HG02885 (cell line): ENCODE measurements at regions not wholly inside any gene's neighbourhood (a gene's known extent, or its start where the extent isn't known, plus 50 kb on each side); places are given as distances from the start of the nearest gene placed in this dataset.

Source experiments
- ATAC-seq: cut with Tn5 transposase; IDR thresholded peaks from one replicate; pipeline ENCODE4 v1.9.1; 2021; ENCODE audit warnings: mild to moderate bottlenecking; ENCODE audit not compliant: unreplicated experiment, poor library complexity

- no peak for ATAC-seq
Measured at GRCh38 chr12:124404162-124404784, 109.4 kb downstream of the RFLNA start.

GRCh38 chr12:124403273-124403672, 108.4 kb downstream of the RFLNA start:
- ATAC-seq = no peak

- no peak for ATAC-seq
Measured at GRCh38 chr12:124402248-124403066, 107.6 kb downstream of the RFLNA start.

- ATAC-seq = no peak
Measured at GRCh38 chr12:124401704-124402221, 106.9 kb downstream of the RFLNA start.

- no peak for ATAC-seq
Measured at GRCh38 chr12:124400124-124400523, 105.2 kb downstream of the RFLNA start.

- ATAC-seq = no peak
Measured at GRCh38 chr12:124399622-124400021, 104.7 kb downstream of the RFLNA start.

- no peak for ATAC-seq
Measured at GRCh38 chr12:124398578-124399227, 103.8 kb downstream of the RFLNA start.

- no peak for ATAC-seq
Measured at GRCh38 chr12:124397807-124398577, 103.1 kb downstream of the RFLNA start.

- ATAC-seq = no peak
Measured at GRCh38 chr12:124397399-124397679, 102.4 kb downstream of the RFLNA start.

- ATAC-seq = no peak
Measured at GRCh38 chr12:124396544-124397398, 101.9 kb downstream of the RFLNA start.

- no peak for ATAC-seq
Measured at GRCh38 chr12:124395986-124396385, 101.1 kb downstream of the RFLNA start.

GRCh38 chr12:124395284-124395752, 100.4 kb downstream of the RFLNA start:
- ATAC-seq = no peak

- no peak for ATAC-seq
Measured at GRCh38 chr12:124394462-124395128, 99.7 kb downstream of the RFLNA start.

- ATAC-seq = no peak
Measured at GRCh38 chr12:124393831-124394230, 98.9 kb downstream of the RFLNA start.

GRCh38 chr12:124393414-124393790, 98.5 kb downstream of the RFLNA start:
- ATAC-seq = no peak

- ATAC-seq = no peak
Measured at GRCh38 chr12:124392667-124393413, 97.9 kb downstream of the RFLNA start.

GRCh38 chr12:124392271-124392666, 97.4 kb downstream of the RFLNA start:
- no peak for ATAC-seq
